Ishikawa (cell line): ENCODE measurements at regions not wholly inside any gene's neighbourhood (a gene's known extent, or its start where the extent isn't known, plus 50 kb on each side); places are given as distances from the start of the nearest gene placed in this dataset.

Source experiments
- FOXM1 ChIP-seq: IDR thresholded peaks from 2 replicates; pipeline ENCODE4 v1.6.1; 2012; ENCODE audit warnings: low read depth, borderline replicate concordance
- NFIC ChIP-seq: IDR thresholded peaks from 2 replicates; pipeline ENCODE4 v1.6.1; 2012
- REST ChIP-seq: IDR thresholded peaks from 2 replicates; pipeline ENCODE4 v1.6.1; 2012; ENCODE audit warnings: low read depth, mild to moderate bottlenecking
- TEAD4 ChIP-seq: IDR thresholded peaks from 2 replicates; pipeline ENCODE4 v1.6.1; 2012
- USF1 ChIP-seq: IDR thresholded peaks from 2 replicates; pipeline ENCODE4 v1.6.1; 2012
- YY1 ChIP-seq: IDR thresholded peaks from 2 replicates; pipeline ENCODE4 v1.6.1; 2012; ENCODE audit warnings: low read depth
- TF ChIP-seq, protein P1 (sequence below): IDR thresholded peaks from 2 replicates; pipeline ENCODE4 v1.6.1; 2012

GRCh38 chr5:53357439-53357838 lies 123.0 kb upstream of the FST start:
- TF ChIP-seq FOXM1 (no peak), USF1 (no peak), NFIC (no peak), REST (no peak), TEAD4 (no peak), YY1 (no peak)
- TF ChIP-seq, protein P1, sequence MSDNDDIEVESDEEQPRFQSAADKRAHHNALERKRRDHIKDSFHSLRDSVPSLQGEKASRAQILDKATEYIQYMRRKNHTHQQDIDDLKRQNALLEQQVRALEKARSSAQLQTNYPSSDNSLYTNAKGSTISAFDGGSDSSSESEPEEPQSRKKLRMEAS = no peak
